DMS 273 (cell line): ENCODE measurements at regions not wholly inside any gene's neighbourhood (a gene's known extent, or its start where the extent isn't known, plus 50 kb on each side); places are given as distances from the start of the nearest gene placed in this dataset.

Experiments
- DNase-seq: peaks from one replicate; lab custom pipeline; 2025; ENCODE audit not compliant: unreplicated experiment; lab: John Stamatoyannopoulos, UW

GRCh38 chr16:64138006-64138405 lies 983.9 kb downstream of the CDH11 start:
- no peak for DNase-seq

GRCh38 chr16:64136743-64137142 lies 985.1 kb downstream of the CDH11 start:
- DNase-seq: no peak

GRCh38 chr16:64136314-64136713 lies 985.5 kb downstream of the CDH11 start:
- no peak for DNase-seq

- DNase-seq: no peak
These were observed 988.5 kb downstream of the CDH11 start for GRCh38 chr16:64133366-64133765.

GRCh38 chr16:64132759-64133361 lies 989.0 kb downstream of the CDH11 start:
- no peak for DNase-seq

GRCh38 chr16:64132190-64132589 lies 989.7 kb downstream of the CDH11 start:
- no peak for DNase-seq

- DNase-seq: no peak
These were observed 990.4 kb downstream of the CDH11 start for GRCh38 chr16:64131423-64131822.

GRCh38 chr16:64130140-64130539 lies 991.7 kb downstream of the CDH11 start:
- no peak for DNase-seq

GRCh38 chr16:64122177-64122576 lies 999.7 kb downstream of the CDH11 start:
- no peak for DNase-seq

GRCh38 chr16:64121473-64121872 lies 1000.4 kb downstream of the CDH11 start:
- DNase-seq: no peak

GRCh38 chr16:64116151-64116550 lies 1005.7 kb downstream of the CDH11 start:
- no peak for DNase-seq

- DNase-seq: no peak
These were observed 1012.6 kb downstream of the CDH11 start for GRCh38 chr16:64109241-64109640.

- no peak for DNase-seq
These were observed 1019.2 kb downstream of the CDH11 start for GRCh38 chr16:64102654-64103053.

- DNase-seq: no peak
These were observed 1023.4 kb downstream of the CDH11 start for GRCh38 chr16:64098451-64098850.

- no peak for DNase-seq
These were observed 1025.2 kb downstream of the CDH11 start for GRCh38 chr16:64096689-64097088.

- no peak for DNase-seq
These were observed 1026.8 kb downstream of the CDH11 start for GRCh38 chr16:64094992-64095634.

- DNase-seq: no peak
These were observed 1027.5 kb downstream of the CDH11 start for GRCh38 chr16:64094181-64094965.

- DNase-seq: no peak
These were observed 1029.6 kb downstream of the CDH11 start for GRCh38 chr16:64092271-64092670.

- no peak for DNase-seq
These were observed 1031.5 kb downstream of the CDH11 start for GRCh38 chr16:64090327-64090726.

GRCh38 chr16:64089697-64090096 lies 1032.2 kb downstream of the CDH11 start:
- peak; percentile 75 for DNase-seq

GRCh38 chr16:64088838-64089237 lies 1033.0 kb downstream of the CDH11 start:
- DNase-seq: no peak

- DNase-seq: no peak
These were observed 1036.6 kb downstream of the CDH11 start for GRCh38 chr16:64085296-64085695.
